NCI-H526 (cell line): ENCODE measurements at regions not wholly inside any gene's neighbourhood (a gene's known extent, or its start where the extent isn't known, plus 50 kb on each side); places are given as distances from the start of the nearest gene placed in this dataset.
A peak's percentile ranks its signal among the peaks of the same experiment; 100 is the strongest.
"Not testable (repeated sequence)": the region's sequence is repeated elsewhere in the genome, so short reads cannot be mapped to it uniquely, and the experiment has no call there.

ENCODE experiments used
- DNase-seq, 2 experiments: peaks; one replicate each; lab custom pipeline; 2025; lab: John Stamatoyannopoulos, UW

- DNase-seq = no peak
Measured at GRCh38 chr13:24563087-24563486, 50.5 kb upstream of the PARP4 start.

- not testable (repeated sequence) for DNase-seq
Measured at GRCh38 chr13:24563971-24564370, 51.4 kb upstream of the PARP4 start.

- no peak for DNase-seq
Measured at GRCh38 chr13:24564881-24565280, 52.3 kb upstream of the PARP4 start.

GRCh38 chr13:24567593-24567992, 55.0 kb upstream of the PARP4 start:
- DNase-seq = not testable (repeated sequence)

GRCh38 chr13:24574847-24575246, 62.3 kb upstream of the PARP4 start:
- DNase-seq = no peak

- DNase-seq = peak; percentile 69 to 76
Measured at GRCh38 chr13:24580315-24580714, 67.7 kb upstream of the PARP4 start.

- not testable (repeated sequence) for DNase-seq
Measured at GRCh38 chr13:24581578-24581977, 69.0 kb upstream of the PARP4 start.

- peak; percentile 56 to 66 for DNase-seq
Measured at GRCh38 chr13:24591697-24592096, 79.1 kb upstream of the PARP4 start.

GRCh38 chr13:24597906-24598670, 82.1 kb upstream of the ATP12A start:
- not testable (repeated sequence) for DNase-seq

GRCh38 chr13:24599019-24599791, 81.0 kb upstream of the ATP12A start:
- not testable (repeated sequence) for DNase-seq

- no peak for DNase-seq
Measured at GRCh38 chr13:24605923-24606372, 74.3 kb upstream of the ATP12A start.

- DNase-seq = no peak
Measured at GRCh38 chr13:24606486-24607170, 73.6 kb upstream of the ATP12A start.

- no peak for DNase-seq
Measured at GRCh38 chr13:24610956-24611355, 69.3 kb upstream of the ATP12A start.

GRCh38 chr13:24612726-24613125, 67.5 kb upstream of the ATP12A start:
- no peak for DNase-seq

GRCh38 chr13:24613128-24613527, 67.1 kb upstream of the ATP12A start:
- no peak for DNase-seq

- no peak for DNase-seq
Measured at GRCh38 chr13:24613755-24614154, 66.5 kb upstream of the ATP12A start.

- DNase-seq = peak in 1 of 2 experiments; percentile 9
Measured at GRCh38 chr13:24614306-24615080, 65.7 kb upstream of the ATP12A start.

- peak in 1 of 2 experiments; percentile 16 for DNase-seq
Measured at GRCh38 chr13:24615114-24615513, 65.1 kb upstream of the ATP12A start.

- DNase-seq = no peak
Measured at GRCh38 chr13:24615911-24616472, 64.2 kb upstream of the ATP12A start.

- DNase-seq = no peak
Measured at GRCh38 chr13:24616514-24616913, 63.7 kb upstream of the ATP12A start.

GRCh38 chr13:24617256-24618010, 62.8 kb upstream of the ATP12A start:
- no peak for DNase-seq
